ENCODE measurements at regions not wholly inside any gene's neighbourhood (a gene's known extent, or its start where the extent isn't known, plus 50 kb on each side); places are given as distances from the start of the nearest gene placed in this dataset.
"Not testable (repeated sequence)": the region's sequence is repeated elsewhere in the genome, so short reads cannot be mapped to it uniquely, and the experiment has no call there.

DNA sequence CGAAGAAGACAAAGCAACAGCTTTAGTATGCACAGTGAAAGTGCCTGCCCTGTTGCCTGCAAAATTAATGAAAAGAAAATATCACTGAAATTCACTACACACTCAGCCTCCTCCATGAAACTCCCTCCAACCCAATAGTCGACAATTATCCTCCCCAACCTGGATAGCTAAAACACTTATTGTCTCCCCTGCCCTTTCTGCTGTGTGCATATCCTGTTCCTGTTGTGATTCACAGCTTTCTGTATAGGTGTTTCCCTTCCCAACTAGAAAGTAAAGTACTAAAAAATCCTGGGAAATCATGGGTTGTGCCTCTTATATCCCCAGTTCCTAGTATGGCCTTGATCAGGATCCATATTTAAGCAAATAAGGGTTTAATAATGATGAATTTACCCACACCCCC is 412.1 kb downstream of the LTN1 start:
- no peak for DNase-seq

DNA sequence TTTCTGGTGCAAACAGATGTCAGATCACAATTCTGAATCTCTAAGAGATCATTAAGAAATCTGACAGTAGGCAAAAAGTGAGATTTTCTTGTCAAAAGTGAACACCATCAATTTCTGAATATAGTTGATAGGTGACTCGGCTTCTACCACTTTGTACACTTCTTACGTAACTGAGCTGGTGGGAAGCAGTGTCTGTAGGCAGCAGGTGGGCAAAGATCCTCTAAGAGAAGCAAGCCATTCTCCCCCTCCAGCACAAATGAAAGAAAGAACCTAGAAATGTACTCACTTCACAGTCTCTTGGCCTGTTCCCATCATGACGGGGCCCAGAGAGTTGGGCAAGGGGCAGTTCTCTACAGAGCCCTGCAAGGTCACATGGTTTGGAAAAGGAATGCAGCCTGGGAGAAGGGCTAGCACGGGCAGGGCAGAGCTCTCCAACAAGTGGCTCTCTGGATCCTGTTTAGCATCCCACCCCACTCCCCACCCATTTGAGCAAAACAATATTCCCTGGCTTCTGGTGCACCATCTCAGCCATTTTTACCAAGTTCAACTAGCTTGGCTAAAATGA is 412.6 kb downstream of the LTN1 start:
- DNase-seq: no peak

DNA sequence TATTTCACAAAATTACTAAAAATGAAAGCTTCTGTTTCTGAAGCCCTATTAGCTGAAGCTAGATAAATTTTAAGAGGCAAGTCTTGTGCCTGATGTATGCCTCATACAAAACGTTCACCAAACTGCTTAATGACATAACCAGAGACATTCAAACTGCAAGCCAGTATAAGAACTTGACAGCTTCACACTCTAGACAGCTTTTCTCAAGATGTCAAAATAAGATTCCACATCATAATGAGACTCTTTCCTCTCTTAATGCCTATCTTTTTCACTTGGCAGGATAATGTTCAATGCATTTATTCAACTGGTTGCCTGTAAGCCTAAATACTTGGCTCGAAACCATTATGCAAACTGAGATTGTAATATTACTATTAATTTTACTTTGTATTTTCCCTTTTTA is 424.0 kb downstream of the LTN1 start:
- DNase-seq: no peak

DNA sequence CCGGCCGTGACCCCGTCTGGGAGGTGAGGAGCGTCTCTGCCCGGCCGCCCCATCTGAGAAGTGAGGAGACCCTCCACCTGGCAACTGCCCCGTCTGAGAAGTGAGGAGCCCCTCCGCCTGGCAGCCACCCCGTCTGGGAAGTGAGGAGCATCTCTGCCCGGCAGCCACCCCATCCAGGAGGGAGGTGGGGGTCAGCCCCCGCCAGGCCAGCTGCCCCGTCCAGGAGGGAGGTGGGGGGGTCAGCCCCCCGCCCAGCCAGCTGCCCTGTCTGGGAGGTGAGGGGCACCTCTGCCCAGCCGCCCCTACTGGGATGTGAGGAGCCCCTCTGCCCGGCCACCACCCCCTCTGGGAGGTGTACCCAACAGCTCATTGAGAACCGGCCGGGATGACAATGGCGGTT is 428.7 kb downstream of the LTN1 start:
- not testable (repeated sequence) for DNase-seq

DNA sequence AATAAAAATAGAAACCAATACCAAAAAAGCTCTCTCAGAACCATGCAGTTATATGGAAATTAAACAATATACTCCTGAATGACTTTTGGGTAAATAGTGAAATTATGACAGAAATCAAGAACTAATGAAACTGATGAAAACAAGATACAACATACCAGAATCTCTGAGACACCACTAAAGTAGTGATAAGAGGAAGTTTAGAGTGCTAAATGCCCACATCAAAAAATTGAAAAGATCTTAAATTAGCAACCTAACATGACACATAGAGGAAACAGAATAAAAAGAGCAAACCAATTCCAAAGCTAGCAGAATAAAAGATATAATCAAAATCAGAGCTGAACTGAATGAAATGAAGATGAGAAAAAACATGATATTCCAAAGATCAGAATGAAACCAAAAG is 430.9 kb downstream of the LTN1 start:
- no peak for DNase-seq

DNA sequence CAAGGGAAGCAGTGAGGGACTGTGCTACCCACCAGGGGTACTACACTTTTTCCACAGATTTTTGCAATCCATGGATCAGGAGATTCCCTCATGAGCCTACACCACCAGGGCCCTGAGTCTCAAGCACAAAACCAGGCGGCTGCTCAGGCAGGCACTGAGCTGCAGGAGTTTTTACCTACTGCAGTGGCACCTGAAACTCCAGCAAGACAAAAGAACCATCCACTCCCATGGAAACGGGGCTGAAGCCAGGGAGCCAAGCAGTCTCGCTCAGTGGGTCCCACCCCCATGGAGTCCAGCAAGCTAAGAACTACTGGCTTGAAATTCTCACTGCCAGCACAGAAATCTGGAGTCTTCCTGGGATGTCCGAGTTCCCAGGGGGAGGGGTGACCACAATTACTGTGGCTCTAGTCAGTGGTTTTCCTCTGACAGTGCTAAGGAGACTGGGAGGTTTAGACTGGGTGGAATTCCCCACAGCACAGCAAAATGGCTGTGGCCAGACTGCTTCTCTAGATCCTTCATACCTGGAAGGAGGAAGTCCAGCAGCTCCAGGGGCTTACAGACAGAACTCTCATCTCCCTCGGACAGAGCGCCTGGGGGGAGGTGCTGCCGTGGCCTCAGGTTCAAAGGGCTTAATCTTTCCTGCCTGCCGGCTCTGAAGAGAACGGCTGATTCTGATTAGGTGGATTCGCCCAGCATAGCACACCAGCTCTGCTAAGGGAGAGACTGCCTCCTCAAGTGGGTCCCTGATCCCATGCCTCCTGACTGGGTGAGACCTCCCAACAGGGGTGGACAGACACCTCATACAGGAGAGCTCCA is 437.8 kb downstream of the LTN1 start:
- no peak for DNase-seq

DNA sequence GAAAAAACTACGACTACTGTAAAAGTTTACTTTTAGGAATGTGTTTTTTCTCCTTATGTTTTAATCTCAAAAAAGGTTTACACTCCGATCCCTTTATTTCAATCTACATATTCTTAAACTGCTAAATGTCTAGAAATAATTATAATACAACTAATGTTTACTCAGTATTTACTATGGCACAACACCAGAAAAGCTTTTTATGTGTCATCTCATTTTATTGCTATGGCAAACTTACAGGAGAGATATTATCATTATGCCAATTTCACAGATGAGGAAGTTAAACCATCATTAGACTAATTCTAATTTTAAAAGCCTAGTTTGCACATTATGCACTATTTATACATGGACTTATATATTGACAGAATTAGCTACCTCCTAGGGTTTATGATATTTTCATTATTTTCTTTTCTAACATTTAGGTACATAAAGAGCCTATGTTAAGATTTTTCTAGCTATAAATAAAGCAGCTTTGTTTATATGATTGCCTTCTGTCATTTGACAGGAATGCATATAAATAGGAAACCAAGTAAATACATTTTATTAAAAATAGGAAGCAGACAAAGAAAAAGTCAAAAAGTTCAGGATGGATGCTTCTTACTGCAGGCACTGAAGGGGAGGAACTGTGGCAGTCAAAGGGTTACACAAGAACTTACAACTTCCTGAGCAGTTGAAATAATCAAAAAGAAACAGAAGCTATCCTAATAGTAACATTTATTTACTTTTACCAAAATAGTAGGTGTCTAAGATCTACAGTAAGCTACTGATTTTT is 442.4 kb downstream of the LTN1 start:
- DNase-seq: no peak

DNA sequence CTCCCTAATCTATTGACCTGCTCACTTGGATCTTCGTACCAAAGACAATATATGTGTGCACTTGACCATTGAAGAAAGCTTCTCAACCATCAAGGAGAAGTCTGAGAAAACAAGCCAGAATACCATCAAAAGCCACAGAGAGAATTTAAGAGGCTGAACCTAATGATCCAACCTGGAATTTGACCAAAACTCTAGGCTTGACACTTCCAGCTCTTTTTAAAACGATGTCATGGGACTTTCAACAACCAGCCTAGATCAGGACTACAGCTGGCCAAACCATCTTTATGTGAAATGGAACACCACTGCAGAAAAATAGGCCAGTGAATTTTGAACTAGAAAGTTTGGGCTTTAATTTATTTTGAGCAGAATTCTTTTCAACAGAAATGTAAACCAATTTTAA is 444.4 kb downstream of the LTN1 start:
- DNase-seq: no peak

DNA sequence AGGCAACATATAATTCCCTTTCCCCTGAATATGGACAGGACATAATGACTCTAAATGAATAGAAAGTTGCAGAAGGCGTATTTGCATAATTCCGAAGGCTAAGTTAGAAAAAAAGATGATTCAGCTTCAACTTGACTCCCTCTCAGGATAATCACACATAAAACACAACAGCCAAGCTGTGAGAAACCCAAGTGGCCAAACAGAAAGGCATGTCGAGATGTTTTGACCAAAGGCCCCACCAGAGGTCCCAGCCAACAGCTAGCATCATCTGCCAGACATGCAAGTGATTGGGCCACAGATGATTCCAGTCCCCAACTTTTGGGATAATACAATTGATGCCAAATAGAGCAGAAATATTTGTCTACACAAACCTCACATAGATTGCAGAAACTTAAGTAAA is 444.9 kb downstream of the LTN1 start:
- DNase-seq: no peak

DNA sequence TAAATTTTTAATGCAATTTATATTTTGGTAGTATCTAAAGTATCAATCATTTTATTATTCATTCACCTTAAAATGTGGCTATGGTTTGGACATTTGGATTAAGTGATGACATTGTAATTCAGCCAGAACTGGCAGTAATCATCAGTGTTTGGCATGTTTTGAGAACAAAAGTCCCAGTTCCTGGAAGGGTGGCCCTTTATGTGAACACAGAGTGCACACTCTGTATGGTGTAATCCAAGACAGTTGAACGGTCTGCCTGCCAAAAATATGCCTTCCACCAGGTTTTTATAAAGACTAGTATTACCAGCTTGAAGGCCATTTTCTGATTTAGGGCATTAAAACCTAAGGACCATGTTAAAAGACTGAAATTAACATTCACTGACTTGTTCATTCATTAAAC is 448.7 kb downstream of the LTN1 start:
- DNase-seq: no peak

DNA sequence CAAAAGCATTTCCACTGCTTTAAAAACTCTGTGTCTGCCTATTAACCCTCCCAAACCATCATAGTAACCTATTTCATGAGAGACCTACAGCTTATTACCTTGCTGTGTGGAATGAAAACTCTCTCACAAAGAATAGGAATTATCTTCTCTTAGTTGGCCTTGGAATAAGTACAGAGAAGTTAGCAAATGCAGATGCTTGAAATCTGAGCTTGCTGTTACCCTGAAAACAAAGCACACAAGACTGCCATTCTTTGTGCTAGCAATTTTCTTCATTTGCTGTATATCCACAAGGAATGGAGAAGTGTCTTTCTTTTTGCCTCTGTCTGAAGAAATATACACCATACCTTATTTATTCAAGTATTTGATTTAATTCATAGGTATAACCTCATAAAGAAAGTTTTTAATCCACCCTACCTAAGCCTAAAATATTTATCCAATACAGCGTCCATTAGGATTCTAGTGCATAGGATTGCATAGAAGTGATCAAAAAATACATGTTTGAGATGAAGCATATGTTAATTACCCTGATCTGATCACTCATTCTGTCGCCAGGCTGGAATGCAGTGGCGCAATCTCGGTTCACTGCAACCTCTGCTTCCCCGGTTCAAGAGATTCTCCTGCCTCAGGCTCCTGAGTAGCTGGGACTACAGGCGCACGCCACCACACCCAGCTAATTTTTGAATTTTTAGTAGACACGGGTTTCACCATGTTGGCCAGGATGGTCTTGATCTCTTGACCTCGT is 451.1 kb downstream of the LTN1 start:
- no peak for DNase-seq

DNA sequence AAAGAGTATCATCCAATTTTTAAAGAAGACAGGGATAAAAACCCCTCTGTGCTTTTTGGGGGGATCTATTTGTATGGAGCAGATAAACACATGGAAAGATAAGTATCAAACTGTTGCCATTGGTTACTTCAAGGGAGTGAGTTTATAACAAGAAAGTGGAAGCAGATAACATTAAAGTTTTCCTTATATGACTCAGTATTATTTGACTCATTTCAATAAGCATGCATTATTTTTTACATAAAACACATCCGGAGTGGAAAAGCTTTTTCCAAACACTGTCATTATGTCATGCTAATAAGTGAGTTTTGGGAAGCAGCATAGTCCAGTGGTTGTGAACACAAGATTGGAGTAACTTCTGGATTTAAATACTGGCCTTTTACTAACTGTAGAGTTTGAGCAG is 452.2 kb downstream of the LTN1 start:
- DNase-seq: no peak

DNA sequence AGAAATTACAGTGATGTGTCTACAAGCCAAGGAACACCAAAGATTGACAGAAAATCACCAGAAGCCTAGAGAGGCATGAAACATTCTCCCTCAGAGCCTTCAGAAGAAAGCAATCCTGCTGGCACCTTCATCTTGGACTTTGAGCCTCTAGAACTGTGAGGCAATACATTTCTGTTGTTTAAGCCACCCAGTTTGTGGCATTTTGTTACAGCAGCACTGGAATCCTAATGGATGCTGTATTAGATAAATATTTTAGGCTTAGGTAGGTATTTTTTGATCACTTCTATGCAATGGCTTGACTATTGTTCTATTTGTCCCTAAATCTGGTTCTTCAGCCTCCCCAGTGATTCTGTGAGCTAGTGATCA is 453.1 kb downstream of the LTN1 start:
- DNase-seq: no peak

DNA sequence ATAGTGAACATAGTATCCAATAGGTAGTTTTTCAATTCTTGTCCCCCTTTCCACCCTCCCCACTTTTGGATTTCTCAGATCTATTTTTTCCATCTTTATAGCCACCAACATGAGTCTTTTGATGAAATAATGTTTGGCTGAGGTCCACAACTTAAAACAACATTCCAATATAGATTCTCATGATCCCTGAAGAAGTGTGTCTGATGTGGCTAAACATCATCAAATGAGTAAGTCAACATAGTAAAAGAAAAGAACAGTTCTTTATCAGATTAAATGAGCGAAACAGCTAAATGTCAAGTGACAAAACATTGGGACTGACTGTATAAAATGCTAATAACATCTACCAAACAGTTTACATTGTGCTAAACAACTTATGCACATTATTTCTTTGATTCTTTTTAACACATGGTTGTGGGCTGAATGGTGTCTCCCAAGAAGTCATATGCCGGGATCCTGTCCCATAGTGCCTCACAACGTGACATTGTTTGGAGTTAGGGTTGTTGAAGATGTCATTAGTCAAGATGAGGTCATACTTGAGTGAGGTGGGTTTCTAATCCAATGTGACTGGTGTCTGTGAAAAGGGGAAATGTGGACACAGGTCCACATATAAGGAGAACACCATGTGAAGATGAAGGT is 453.6 kb downstream of the LTN1 start:
- DNase-seq: no peak

DNA sequence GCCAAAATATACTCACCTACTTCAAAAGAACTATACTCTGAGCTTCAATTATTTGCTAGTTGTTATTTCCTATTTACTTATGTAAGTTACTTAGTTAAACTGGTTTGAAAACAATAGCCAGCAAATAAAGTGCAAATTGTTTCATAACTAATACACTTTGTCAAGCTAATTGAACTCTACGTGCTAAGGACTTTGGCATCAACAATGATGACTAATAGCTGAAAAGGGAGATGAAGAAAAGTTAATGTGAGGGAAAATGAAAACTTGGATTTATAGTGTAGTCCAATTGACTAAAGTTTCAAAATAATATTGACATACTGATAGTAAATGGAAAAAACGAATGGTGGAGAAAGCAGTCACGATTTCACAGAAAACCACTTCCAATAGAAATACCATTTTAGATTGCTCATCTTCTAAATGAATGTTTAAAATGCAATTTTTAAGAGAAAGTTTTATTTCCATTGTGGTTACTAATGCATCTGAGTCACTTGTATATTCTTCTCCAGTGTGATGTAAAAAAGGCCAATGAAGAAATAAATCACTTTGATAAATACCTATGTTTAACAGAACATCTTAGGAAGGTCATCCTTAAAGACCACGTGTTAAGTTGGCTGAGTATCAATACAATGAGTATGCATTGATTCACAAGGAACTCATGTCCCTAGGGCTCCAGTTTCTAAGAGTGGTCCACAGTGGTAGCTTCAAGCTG is 455.2 kb downstream of the LTN1 start:
- DNase-seq: no peak

DNA sequence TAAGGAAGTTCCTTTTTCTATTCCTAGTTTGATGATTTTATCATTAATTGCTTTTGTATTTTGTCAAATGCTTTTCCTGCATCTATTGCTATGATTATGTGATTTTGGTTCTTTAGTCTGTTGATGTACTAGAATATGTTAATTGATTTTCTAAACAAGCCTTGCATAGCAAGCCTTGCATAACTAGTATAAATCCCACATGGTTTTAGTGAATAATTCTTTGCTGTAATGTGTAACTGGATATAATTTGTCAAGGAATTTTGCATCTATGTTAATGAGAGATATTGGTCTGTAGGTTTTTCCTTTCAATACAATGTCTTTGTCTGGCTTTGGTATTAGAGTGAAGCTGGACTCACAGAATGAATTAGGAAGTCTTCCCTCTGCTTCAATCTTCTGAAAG is 460.2 kb downstream of the LTN1 start:
- DNase-seq: no peak

DNA sequence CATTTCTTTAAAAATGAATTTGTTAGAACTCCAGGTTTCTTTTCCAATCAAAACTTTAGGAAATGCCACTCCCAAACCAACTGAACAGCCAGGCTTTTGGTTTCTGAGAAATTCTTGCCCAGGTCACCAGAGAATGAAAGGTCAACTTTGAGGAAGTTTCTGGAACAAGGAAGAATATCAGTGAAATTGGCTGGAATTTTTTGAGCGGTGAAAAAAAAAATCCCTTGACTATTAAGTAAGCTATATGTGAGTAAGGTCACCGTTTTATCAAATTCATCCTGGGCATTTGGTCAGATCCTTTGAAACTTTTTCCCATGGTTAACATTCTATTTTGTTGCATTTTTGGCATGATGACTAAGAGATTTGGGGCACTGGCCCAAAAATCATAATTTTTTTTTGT is 469.3 kb downstream of the LTN1 start:
- no peak for DNase-seq

DNA sequence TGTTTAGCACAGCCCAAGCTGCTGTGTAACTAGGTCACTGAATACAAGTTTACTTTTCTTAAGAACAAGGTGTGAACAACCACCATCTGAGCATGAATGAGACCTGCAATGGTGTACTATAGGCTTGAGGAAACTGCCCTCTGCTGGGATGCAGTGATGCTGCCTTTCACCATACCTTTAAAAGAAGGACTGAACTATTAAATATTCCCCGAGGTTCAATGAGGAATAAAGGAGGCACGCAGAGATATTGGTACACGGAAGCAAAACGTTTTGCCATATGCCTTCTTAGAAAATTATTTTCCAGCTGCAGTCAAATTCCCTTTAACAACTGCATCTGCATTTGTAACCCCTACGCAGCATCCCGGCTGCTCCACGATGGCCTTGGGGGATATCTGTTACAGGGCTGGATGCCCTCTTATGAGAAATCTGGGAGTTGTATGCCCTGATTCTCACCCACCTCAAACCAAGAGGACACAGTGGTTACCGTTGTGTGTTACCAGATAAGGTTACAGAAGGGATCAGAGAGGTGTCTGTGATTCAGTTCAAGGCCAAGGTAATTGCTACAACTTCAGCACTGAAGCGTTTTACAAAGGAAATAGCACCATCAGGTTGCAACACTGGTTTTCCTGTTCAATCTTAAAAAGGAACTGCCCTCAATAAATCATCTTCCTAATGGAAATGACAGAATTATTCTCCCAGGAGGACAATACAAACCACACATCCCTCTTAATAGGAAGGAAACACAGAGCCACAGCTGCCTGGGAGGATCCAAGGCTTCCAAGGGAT is 470.5 kb downstream of the LTN1 start:
- DNase-seq: peak in 2 of 3 experiments; percentile 69 to 85

DNA sequence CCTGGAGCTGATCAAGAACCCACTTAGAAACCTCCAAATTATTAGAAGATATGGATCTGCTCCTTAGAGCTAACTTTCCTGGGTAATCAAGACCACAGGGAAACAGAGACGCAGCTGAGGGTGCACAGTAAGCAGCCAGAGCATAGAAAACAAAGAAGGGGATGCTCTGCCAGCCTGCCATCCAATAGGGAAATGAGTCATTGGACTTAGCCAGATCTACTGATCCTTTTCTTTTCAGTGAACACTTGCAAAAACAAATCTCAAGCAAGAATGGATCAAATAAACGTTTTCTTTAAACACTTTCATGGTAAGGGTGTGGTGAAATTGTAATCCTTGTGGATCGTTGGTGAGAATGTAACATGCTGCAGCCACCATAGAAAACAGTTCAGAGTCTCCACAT is 474.0 kb downstream of the LTN1 start:
- no peak for DNase-seq

DNA sequence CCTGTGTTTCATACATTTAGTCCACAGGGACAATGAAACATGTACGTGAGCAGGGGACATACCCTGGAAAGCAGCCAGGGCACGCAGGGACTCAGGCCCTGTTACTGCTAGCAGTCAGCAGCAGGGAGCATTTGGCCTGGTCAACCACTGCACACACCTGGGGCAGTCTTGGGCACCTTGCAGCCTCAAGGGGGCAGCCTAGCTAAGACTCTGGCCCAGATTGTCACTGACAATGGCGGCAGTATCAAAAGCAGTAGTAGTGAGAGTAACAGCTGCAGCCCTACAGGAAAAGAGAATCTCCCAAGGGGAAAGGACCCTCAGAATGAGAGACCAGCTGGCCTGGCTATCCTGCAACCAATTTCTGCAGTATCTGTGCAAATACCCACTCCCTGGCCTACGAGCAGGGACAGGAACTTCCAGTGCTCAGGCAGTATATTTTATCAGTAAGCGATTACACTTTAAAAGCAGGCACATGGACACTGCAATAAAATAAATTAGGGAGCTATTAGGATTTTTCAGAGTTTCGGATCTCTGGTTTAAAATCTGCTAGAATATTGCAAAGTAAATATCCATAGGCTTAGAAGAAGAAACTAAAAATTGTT is 475.6 kb downstream of the LTN1 start:
- peak; percentile 21 to 54 (median 24) for DNase-seq

DNA sequence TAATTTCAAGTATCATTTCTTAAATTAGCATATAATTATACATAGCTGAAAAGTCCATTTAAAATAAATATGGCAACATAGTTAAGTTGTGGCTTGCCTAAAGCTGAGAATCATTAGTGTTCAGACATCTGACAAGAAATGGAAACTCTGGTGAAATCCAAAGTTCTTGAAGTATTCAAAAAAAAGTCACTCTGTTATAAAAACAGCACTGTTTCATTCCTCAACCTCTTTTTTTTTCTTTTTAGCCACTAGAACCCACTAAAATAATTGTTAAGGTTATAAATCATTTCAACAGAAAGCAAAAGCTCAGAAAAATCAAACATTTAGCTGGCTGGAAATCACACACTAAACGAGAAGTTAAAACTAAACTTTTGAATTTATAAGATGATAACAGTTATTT is 476.7 kb downstream of the LTN1 start:
- DNase-seq: no peak

Measured in NCI-H1417 (cell line).